Esophagus muscularis mucosa (tissue), 4 donors: ENCODE measurements at regions not wholly inside any gene's neighbourhood (a gene's known extent, or its start where the extent isn't known, plus 50 kb on each side); places are given as distances from the start of the nearest gene placed in this dataset.
A peak's percentile ranks its signal among the peaks of the same experiment; 100 is the strongest.

ENCODE experiments used
- DNase-seq: peaks from one replicate; pipeline ENCODE4 v3.0.0-alpha.2; 2017; ENCODE audit errors: extremely low spot score
- H3K27ac ChIP-seq, 4 donors: fragments of 200-600 bp; sonication (generic); replicated peaks in 1 of 4; 1 replicate in 3 of 4; 2 replicates in 1 of 4; pipeline ENCODE4 v1.5.1; 2016 to 2019; ENCODE audit warnings: mild to moderate bottlenecking in 1 of 4
- H3K27me3 ChIP-seq, 4 donors: fragments of 200-600 bp; sonication (generic); one replicate each; pipeline versions ENCODE4 v1.5.1 to v1.6.0; 2016 to 2019
- H3K36me3 ChIP-seq, 4 donors: fragments of 200-600 bp; sonication (generic); one replicate each; pipeline ENCODE4 v1.5.1; 2016 to 2019
- H3K4me1 ChIP-seq, 4 donors: fragments of 200-600 bp; sonication (generic); one replicate each; pipeline ENCODE4 v1.5.1; 2016 to 2019
- H3K4me3 ChIP-seq, 4 donors: fragments of 200-600 bp; sonication (generic); 1 replicate in 2 of 4; 2 replicates in 2 of 4; pipeline ENCODE4 v1.5.1; 2016 to 2019; ENCODE audit warnings: mild to moderate bottlenecking in 4 of 4, moderate library complexity in 1 of 4
- H3K9me3 ChIP-seq, 4 donors: fragments of 200-600 bp; sonication (generic); 1 replicate in 3 of 4; 2 replicates in 1 of 4; pipeline ENCODE4 v1.5.1; 2016 to 2019
- EP300 ChIP-seq: sonication (generic); formaldehyde crosslinking; IDR thresholded peaks from one replicate; pipeline ENCODE4 v1.6.1; 2017; ENCODE audit warnings: antibody characterized with exemption
- POLR2A ChIP-seq: fragments of 450-650 bp; IDR thresholded peaks from one replicate; pipeline ENCODE4 v1.6.1; 2017; ENCODE audit warnings: antibody characterized with exemption, moderate library complexity, mild to moderate bottlenecking, low read depth
- POLR2AphosphoS5 ChIP-seq, 2 donors: sonication (generic); formaldehyde crosslinking; IDR thresholded peaks; one replicate each; pipeline ENCODE4 v1.6.1; 2017; ENCODE audit warnings: antibody characterized with exemption in 2 of 2
- WGBS: methylation state at CpG from one replicate; pipeline ENCODE4 v1.1.5; 2018; 5-methylcytosine and 5-hydroxymethylcytosine counted together
- intact Hi-C: fragments of 100-400 bp; cut with DNase I; formaldehyde crosslinking; loops from one replicate; pipeline ENCODE4 v1.15.1; 2023
- TF ChIP-seq, protein P1 (sequence below), 3 experiments: fragments of 200-600 bp in 2 of 3; fragments of 450-650 bp in 1 of 3; sonication (generic) in 2 of 3; IDR thresholded peaks; one replicate each; pipeline ENCODE4 v1.5.1; 2017 to 2019; ENCODE audit warnings: antibody characterized with exemption in 3 of 3, mild to moderate bottlenecking in 2 of 3, moderate library complexity in 1 of 3

DNA sequence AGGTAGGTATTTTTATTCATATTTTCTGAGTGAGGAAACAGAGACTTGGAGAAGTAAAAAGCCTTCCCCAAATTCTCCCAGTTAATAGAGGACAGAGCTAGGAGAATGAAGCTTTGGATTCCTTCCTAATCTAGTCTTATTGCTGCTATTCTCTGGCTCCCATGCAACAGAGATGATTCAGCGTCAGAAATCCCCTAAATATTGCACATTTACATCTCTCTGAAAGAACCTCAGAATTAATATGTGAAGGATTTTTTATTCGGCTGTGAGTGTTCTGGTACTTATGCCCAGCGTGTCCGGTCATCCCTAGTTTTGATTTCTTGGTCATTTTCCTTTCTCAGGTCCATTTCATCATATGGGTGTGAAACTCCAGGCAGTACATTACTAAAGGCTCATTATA, 91.2 kb upstream of the SESTD1 start:
- intact Hi-C loops, result no loop called here
- WGBS, result 24% methylated on average over 4 of the region's 4 CpGs

DNA sequence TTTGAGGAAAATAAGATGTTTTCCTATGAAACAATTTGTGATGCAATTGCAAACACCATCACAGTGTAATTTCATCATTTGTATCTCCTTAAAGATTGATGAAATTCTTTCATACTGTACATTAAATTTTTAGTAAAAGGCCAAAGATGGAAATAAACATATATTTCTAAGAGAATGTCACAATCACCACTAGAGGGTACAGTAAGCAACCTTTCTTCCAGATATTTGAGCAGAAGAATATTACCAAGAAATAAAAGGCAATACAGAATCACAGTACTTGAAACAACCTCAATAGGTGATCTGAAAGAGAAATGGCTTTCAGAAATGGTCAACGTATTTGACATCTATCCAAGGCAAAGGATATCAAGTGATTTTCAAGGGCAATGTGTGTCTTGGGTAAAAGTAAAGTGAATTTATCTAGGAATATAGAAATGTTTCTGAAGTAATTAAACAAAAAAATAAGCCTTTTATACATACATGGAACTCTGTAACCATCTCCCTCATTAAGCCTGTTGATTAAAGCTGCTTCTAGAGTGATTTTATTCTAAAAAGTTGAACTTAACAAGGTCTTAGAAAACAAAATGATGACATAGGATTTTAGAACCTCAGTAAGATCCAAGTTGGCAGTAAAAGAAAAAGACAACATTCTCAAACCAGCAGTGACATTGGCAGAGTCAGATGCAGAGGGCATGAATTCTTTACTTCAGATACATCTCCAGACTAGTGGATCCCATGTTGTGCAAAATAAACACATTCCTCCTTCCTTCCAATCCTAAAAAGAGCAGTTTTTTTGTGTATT, 90.3 kb upstream of the SESTD1 start:
- DNase-seq, result no peak
- no peak overlapping the region for H3K27ac ChIP-seq
- WGBS, result 91% methylated on average over 1 of the region's 1 CpG
- H3K4me1 ChIP-seq, result peaks cover 0 to 21% (median 6%) of the 10 kb centered on the region in 4 donors
- no peaks in the 10 kb centered on the region for H3K27me3 ChIP-seq
- H3K4me3 ChIP-seq, result no peak overlapping the region
- intact Hi-C loops, result no loop called here
- TF ChIP-seq POLR2A, result no peak
- TF ChIP-seq, protein P1, sequence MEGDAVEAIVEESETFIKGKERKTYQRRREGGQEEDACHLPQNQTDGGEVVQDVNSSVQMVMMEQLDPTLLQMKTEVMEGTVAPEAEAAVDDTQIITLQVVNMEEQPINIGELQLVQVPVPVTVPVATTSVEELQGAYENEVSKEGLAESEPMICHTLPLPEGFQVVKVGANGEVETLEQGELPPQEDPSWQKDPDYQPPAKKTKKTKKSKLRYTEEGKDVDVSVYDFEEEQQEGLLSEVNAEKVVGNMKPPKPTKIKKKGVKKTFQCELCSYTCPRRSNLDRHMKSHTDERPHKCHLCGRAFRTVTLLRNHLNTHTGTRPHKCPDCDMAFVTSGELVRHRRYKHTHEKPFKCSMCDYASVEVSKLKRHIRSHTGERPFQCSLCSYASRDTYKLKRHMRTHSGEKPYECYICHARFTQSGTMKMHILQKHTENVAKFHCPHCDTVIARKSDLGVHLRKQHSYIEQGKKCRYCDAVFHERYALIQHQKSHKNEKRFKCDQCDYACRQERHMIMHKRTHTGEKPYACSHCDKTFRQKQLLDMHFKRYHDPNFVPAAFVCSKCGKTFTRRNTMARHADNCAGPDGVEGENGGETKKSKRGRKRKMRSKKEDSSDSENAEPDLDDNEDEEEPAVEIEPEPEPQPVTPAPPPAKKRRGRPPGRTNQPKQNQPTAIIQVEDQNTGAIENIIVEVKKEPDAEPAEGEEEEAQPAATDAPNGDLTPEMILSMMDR (IDR thresholded peaks at IDR 0.05), result peak in 1 of 3 experiments; percentile 14
- no peak for TF ChIP-seq POLR2AphosphoS5 (IDR thresholded peaks at IDR 0.05)
- no peak for TF ChIP-seq EP300
- no peaks in the 10 kb centered on the region for H3K9me3 ChIP-seq
- H3K36me3 ChIP-seq, result no peaks in the 10 kb centered on the region

More for the DNA sequence above, 91.2 kb upstream of the SESTD1 start:
- H3K27ac ChIP-seq, result no peak overlapping the region
- no peaks in the 10 kb centered on the region for H3K27me3 ChIP-seq
- no peaks in the 10 kb centered on the region for H3K9me3 ChIP-seq
- TF ChIP-seq POLR2AphosphoS5 (IDR thresholded peaks at IDR 0.05) (no peak), EP300 (no peak), POLR2A (no peak)
- TF ChIP-seq, protein P1 (IDR thresholded peaks at IDR 0.05), result no peak
- H3K4me3 ChIP-seq, result no peak overlapping the region
- H3K36me3 ChIP-seq, result no peaks in the 10 kb centered on the region
- peaks cover 0 to 15% (median 0%) of the 10 kb centered on the region in 4 donors for H3K4me1 ChIP-seq
- DNase-seq, result no peak

GRCh38 chr2:179354296-179354695, 89.7 kb upstream of the SESTD1 start:
- Histone ChIP-seq H3K4me3 (no peak overlapping the region), H3K4me1 (peaks cover 0 to 28% (median 13%) of the 10 kb centered on the region in 4 donors), H3K9me3 (no peaks in the 10 kb centered on the region), H3K36me3 (no peaks in the 10 kb centered on the region), H3K27ac (no peak overlapping the region), H3K27me3 (no peaks in the 10 kb centered on the region)
- no peak for DNase-seq
- intact Hi-C loops, result no loop called here
- WGBS, result 98% methylated on average over 4 of the region's 4 CpGs
- TF ChIP-seq POLR2AphosphoS5 (IDR thresholded peaks at IDR 0.05), result no peak
- TF ChIP-seq POLR2A, result no peak
- TF ChIP-seq, protein P1 (IDR thresholded peaks at IDR 0.05), result no peak
- no peak for TF ChIP-seq EP300

- intact Hi-C loops, result no loop called here
- 79% methylated on average over 2 of the region's 2 CpGs for WGBS
Observed at GRCh38 chr2:179352181-179352580, 87.5 kb upstream of the SESTD1 start.

More at GRCh38 chr2:179352181-179352580, 87.5 kb upstream of the SESTD1 start:
- no peaks in the 10 kb centered on the region for H3K36me3 ChIP-seq
- H3K4me1 ChIP-seq, result peaks cover 0 to 37% (median 19%) of the 10 kb centered on the region in 4 donors
- H3K27ac ChIP-seq, result no peak overlapping the region
- H3K27me3 ChIP-seq, result no peaks in the 10 kb centered on the region
- DNase-seq, result no peak
- H3K9me3 ChIP-seq, result no peaks in the 10 kb centered on the region
- TF ChIP-seq POLR2AphosphoS5 (IDR thresholded peaks at IDR 0.05), result no peak
- TF ChIP-seq, protein P1 (IDR thresholded peaks at IDR 0.05), result no peak
- no peak for TF ChIP-seq EP300
- no peak for TF ChIP-seq POLR2A
- no peak overlapping the region for H3K4me3 ChIP-seq
